Progenitor cell of endocrine pancreas (in vitro differentiated cells): ENCODE measurements at regions not wholly inside any gene's neighbourhood (a gene's known extent, or its start where the extent isn't known, plus 50 kb on each side); places are given as distances from the start of the nearest gene placed in this dataset.

ENCODE experiments used
- DNase-seq: peaks from one replicate; pipeline ENCODE4 v3.0.0; 2021; ENCODE audit warnings: low spot score; ENCODE audit not compliant: unreplicated experiment
- H3K27ac Mint-ChIP-seq: 2 replicates; pipeline ENCODE4 v1.8.0; 2021; ENCODE audit warnings: mild to moderate bottlenecking, moderate library complexity, mixed read lengths
- H3K27me3 Mint-ChIP-seq: 2 replicates; pipeline ENCODE4 v1.8.0; 2021; ENCODE audit warnings: mixed read lengths
- H3K36me3 Mint-ChIP-seq: 2 replicates; pipeline ENCODE4 v1.8.0; 2022; ENCODE audit warnings: mixed read lengths; ENCODE audit not compliant: insufficient read depth
- H3K4me1 Mint-ChIP-seq: 2 replicates; pipeline ENCODE4 v1.8.0; 2021; ENCODE audit warnings: low read depth, mixed read lengths
- H3K4me3 Mint-ChIP-seq: 2 replicates; pipeline ENCODE4 v1.8.0; 2021; ENCODE audit warnings: low read depth, mild to moderate bottlenecking, moderate library complexity, mixed read lengths
- H3K9me3 Mint-ChIP-seq: 2 replicates; pipeline ENCODE4 v1.8.0; 2021; ENCODE audit warnings: low read depth, mixed read lengths
- CTCF ChIP-seq: fragments of 200-600 bp; sonication (generic); IDR thresholded peaks from one replicate; pipeline ENCODE4 v1.5.0; 2021; ENCODE audit warnings: antibody characterized with exemption, mild to moderate bottlenecking; ENCODE audit not compliant: unreplicated experiment

GRCh38 chr3:178297199-178297598 is 239.0 kb upstream of the KCNMB2 start:
- H3K36me3 Mint-ChIP-seq = no peaks in the 10 kb centered on the region
- no peaks in the 10 kb centered on the region for H3K9me3 Mint-ChIP-seq
- no peaks in the 10 kb centered on the region for H3K4me1 Mint-ChIP-seq
- TF ChIP-seq CTCF = no peak
- DNase-seq = no peak
- no peak overlapping the region for H3K4me3 Mint-ChIP-seq
- no peaks in the 10 kb centered on the region for H3K27me3 Mint-ChIP-seq
- no peak overlapping the region for H3K27ac Mint-ChIP-seq

- Mint-ChIP-seq H3K27ac (no peak overlapping the region), H3K9me3 (no peaks in the 10 kb centered on the region), H3K27me3 (no peaks in the 10 kb centered on the region), H3K4me1 (no peaks in the 10 kb centered on the region), H3K4me3 (no peak overlapping the region), H3K36me3 (no peaks in the 10 kb centered on the region)
- DNase-seq = no peak
- no peak for TF ChIP-seq CTCF
These were observed 238.5 kb upstream of the KCNMB2 start for GRCh38 chr3:178297740-178298139.

GRCh38 chr3:178300441-178300959 is 235.7 kb upstream of the KCNMB2 start:
- Mint-ChIP-seq H3K27ac (no peak overlapping the region), H3K27me3 (no peaks in the 10 kb centered on the region), H3K9me3 (no peaks in the 10 kb centered on the region), H3K4me1 (no peaks in the 10 kb centered on the region), H3K4me3 (no peak overlapping the region), H3K36me3 (no peaks in the 10 kb centered on the region)
- no peak for DNase-seq
- TF ChIP-seq CTCF = no peak

DNA sequence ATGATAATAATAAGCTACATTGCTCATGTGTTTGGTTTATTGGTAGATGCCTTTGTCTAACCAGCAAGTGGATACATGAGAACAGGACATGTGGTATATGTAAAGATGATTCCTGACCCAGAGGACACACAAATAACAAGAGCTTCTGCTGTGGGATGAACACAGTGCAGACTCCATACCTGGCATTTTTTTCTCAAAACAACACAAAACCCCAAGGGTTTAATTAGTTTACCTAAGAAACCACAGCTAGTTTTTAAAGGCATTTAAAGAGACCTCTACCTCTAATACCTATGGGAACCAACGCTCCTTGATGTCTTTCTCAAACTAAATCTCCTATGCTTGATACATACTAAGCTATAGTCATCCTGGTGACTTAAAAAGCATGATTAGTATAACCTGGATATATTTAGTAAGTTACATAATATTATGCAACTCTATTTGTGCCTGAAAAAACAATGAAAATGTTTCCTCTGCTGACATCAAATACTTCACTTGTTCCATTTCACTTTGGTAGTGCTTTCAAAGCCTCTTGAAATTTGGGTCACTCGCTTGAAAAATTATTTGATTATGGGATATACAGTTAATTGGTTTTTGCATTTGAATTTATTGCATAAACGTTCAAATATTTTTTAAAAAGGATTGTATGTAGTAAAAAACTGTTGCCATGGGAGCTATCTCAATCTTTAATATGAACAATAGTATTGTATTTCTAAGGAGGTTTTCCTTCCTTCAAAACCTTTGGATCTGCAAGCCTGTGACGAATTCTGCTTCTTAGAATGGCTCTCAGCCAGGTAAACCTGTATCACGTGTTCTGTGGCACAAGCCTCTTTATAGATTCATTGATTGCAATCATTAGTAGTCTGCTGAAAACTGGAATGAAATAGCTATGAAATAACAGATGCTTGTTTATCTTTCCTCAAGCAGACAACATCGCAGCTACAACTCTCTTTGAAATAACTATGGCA is 233.0 kb upstream of the KCNMB2 start:
- TF ChIP-seq CTCF = no peak
- Mint-ChIP-seq H3K9me3 (no peaks in the 10 kb centered on the region), H3K4me1 (no peaks in the 10 kb centered on the region), H3K27ac (no peak overlapping the region), H3K4me3 (no peak overlapping the region), H3K36me3 (no peaks in the 10 kb centered on the region), H3K27me3 (no peaks in the 10 kb centered on the region)
- no peak for DNase-seq

DNA sequence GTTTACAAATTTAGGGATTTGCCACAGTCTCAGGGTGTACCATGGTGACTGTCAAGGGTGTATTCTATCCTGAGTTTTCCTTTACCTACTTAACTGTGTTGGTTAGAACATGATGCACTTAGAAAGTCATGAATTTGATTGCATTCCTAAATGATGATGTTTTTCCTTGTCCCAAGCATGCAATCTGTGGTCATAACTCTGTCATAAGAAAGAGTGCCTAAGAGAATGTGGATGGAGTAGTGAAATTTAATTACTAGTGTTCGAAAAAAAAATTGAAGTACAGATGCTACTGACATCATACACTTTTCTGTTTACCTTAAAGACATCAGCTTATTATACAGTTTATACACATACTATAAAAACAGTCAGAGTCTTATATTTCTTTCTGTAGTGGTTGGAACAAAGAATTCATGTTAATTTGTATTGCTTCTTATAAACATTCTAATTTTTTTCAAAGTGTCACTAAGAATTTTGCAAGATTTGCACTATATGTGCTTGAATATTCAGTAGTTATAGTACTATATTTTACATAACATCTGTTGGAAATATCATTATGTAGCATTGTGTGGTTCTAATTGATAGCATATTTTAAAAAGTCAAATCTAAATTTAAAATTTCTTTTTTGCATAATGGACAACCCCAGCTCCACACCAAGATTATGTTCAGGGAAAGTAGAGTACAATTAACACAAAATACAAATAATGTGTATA is 231.3 kb upstream of the KCNMB2 start:
- Mint-ChIP-seq H3K9me3 (no peaks in the 10 kb centered on the region), H3K27me3 (no peaks in the 10 kb centered on the region), H3K4me1 (no peaks in the 10 kb centered on the region), H3K36me3 (no peaks in the 10 kb centered on the region), H3K27ac (no peak overlapping the region), H3K4me3 (no peak overlapping the region)
- no peak for DNase-seq
- TF ChIP-seq CTCF = no peak
